Loucy (cell line): ENCODE measurements at regions not wholly inside any gene's neighbourhood (a gene's known extent, or its start where the extent isn't known, plus 50 kb on each side); places are given as distances from the start of the nearest gene placed in this dataset.

Experiments
- H2AFZ ChIP-seq: fragments of 200-600 bp; sonication (generic); 2 replicates; pipeline ENCODE4 v1.6.0; 2016; ENCODE audit warnings: antibody characterized with exemption, mild to moderate bottlenecking, low read length, moderate library complexity
- H3F3A ChIP-seq: fragments of 200-600 bp; 2 replicates; pipeline ENCODE4 v1.6.0; 2016; ENCODE audit warnings: antibody characterized with exemption, low read depth, mild to moderate bottlenecking
- H3K27me3 ChIP-seq: fragments of 200-600 bp; sonication (generic); 2 replicates; pipeline ENCODE4 v1.6.1; 2014; ENCODE audit warnings: low read length, mild to moderate bottlenecking; ENCODE audit not compliant: insufficient read depth, poor library complexity, severe bottlenecking
- H3K36me3 ChIP-seq: fragments of 200-600 bp; sonication (generic); 2 replicates; pipeline ENCODE4 v1.6.1; 2016; ENCODE audit warnings: low read length; ENCODE audit not compliant: insufficient read depth
- H3K4me1 ChIP-seq: fragments of 200-600 bp; sonication (generic); 2 replicates; pipeline ENCODE4 v1.5.1; 2014; ENCODE audit warnings: low read length, mild to moderate bottlenecking; ENCODE audit not compliant: insufficient read depth, poor library complexity, severe bottlenecking
- H3K4me2 ChIP-seq: fragments of 200-600 bp; sonication (generic); 2 replicates; pipeline ENCODE4 v1.6.0; 2014; ENCODE audit warnings: antibody characterized with exemption, low read length, low read depth, mild to moderate bottlenecking; ENCODE audit not compliant: poor library complexity, severe bottlenecking
- H3K4me3 ChIP-seq: fragments of 200-600 bp; sonication (generic); 2 replicates; pipeline ENCODE4 v1.5.1; 2014; ENCODE audit warnings: low read length, mild to moderate bottlenecking, mixed read lengths; ENCODE audit not compliant: poor library complexity, severe bottlenecking
- H3K79me2 ChIP-seq: fragments of 200-600 bp; sonication (generic); 2 replicates; pipeline ENCODE4 v1.6.1; 2014; ENCODE audit warnings: low read length; ENCODE audit not compliant: insufficient read depth
- H3K9ac ChIP-seq: fragments of 200-600 bp; sonication (generic); 2 replicates; pipeline ENCODE4 v1.6.0; 2014; ENCODE audit warnings: mild to moderate bottlenecking, low read depth, low read length, moderate library complexity; ENCODE audit not compliant: poor library complexity, severe bottlenecking
- H3K9me2 ChIP-seq: fragments of 200-600 bp; sonication (generic); replicated peaks from 2 replicates; pipeline ENCODE4 v1.6.1; 2016; ENCODE audit warnings: low read depth, low read length, mixed read lengths
- H3K9me3 ChIP-seq: fragments of 200-600 bp; sonication (generic); 2 replicates; pipeline ENCODE4 v1.6.1; 2014; ENCODE audit warnings: mild to moderate bottlenecking, antibody characterized with exemption, low read length, low read depth; ENCODE audit not compliant: insufficient read depth
- H4K20me1 ChIP-seq: fragments of 200-600 bp; sonication (generic); 2 replicates; pipeline ENCODE4 v1.6.0; 2014; ENCODE audit warnings: antibody characterized with exemption, low read length, mild to moderate bottlenecking; ENCODE audit not compliant: insufficient read depth, poor library complexity, severe bottlenecking
- EZH2phosphoT487 ChIP-seq: fragments of 200-600 bp; IDR thresholded peaks from 2 replicates; pipeline ENCODE4 v1.6.1; 2018; ENCODE audit warnings: antibody characterized with exemption, mild to moderate bottlenecking, moderate library complexity, borderline replicate concordance
- TF ChIP-seq, protein P1 (sequence below): fragments of 200-600 bp; sonication (generic); conservative IDR thresholded peaks from 2 replicates; pipeline ENCODE4 v1.5.1; 2014; ENCODE audit warnings: mild to moderate bottlenecking, antibody characterized with exemption, low read length

DNA sequence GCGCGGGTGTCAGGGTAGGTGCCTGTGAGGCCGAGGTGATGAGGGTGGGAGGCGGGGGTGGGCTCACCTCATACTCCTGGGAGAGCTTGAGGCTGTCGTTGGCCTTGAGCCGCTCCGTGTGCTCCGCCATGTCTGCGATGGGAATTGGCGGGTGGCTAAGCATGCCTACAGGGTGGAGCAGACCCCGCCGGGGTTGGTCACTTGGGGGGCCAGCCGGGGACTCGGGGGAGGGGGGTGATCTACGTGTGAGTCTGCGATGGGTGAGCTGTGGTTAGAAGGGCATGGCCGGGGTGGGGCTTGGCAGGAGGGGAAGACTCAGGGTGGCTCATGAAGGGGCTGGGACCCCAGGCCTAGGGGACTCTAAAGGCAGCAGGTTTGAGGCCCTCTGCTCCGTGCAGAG is 125.2 kb downstream of the PTPRS start:
- Histone ChIP-seq H3K27me3 (no peaks in the 10 kb centered on the region), H3K9ac (no peak overlapping the region), H3K4me1 (no peaks in the 10 kb centered on the region), H3K4me3 (no peak overlapping the region), H2AFZ (no peak overlapping the region), H4K20me1 (no peaks in the 10 kb centered on the region), H3F3A (no peaks in the 10 kb centered on the region), H3K79me2 (no peaks in the 10 kb centered on the region), H3K9me3 (no peaks in the 10 kb centered on the region), H3K9me2 (no peaks in the 10 kb centered on the region), H3K36me3 (no peaks in the 10 kb centered on the region), H3K4me2 (no peak overlapping the region)
- TF ChIP-seq EZH2phosphoT487 = no peak

DNA sequence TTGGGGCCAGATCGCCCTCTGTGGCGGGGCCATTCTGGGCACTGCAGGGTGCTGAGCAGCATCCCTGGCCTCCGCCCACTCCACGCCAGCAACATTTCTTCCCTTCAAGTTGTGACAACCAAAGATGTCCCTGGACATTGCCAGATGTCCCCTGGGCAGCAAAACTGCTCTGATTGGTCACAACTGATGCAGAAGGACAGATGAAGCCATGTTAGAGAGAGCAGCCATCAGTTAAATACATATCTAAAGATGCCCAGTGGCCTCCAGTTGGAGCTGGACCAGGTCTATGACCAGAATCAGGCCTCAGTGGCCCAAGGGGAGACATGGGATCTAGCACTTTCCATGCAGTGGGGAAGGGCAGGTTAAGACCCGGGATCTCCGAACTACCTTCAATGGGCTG is 125.7 kb downstream of the PTPRS start:
- Histone ChIP-seq H3K27me3 (no peaks in the 10 kb centered on the region), H3F3A (no peaks in the 10 kb centered on the region), H3K9ac (no peak overlapping the region), H3K9me2 (no peaks in the 10 kb centered on the region), H3K4me2 (no peak overlapping the region), H3K9me3 (no peaks in the 10 kb centered on the region), H3K36me3 (no peaks in the 10 kb centered on the region), H3K4me1 (no peaks in the 10 kb centered on the region), H3K79me2 (no peaks in the 10 kb centered on the region), H4K20me1 (no peaks in the 10 kb centered on the region), H2AFZ (no peak overlapping the region), H3K4me3 (no peak overlapping the region)
- TF ChIP-seq, protein P1, sequence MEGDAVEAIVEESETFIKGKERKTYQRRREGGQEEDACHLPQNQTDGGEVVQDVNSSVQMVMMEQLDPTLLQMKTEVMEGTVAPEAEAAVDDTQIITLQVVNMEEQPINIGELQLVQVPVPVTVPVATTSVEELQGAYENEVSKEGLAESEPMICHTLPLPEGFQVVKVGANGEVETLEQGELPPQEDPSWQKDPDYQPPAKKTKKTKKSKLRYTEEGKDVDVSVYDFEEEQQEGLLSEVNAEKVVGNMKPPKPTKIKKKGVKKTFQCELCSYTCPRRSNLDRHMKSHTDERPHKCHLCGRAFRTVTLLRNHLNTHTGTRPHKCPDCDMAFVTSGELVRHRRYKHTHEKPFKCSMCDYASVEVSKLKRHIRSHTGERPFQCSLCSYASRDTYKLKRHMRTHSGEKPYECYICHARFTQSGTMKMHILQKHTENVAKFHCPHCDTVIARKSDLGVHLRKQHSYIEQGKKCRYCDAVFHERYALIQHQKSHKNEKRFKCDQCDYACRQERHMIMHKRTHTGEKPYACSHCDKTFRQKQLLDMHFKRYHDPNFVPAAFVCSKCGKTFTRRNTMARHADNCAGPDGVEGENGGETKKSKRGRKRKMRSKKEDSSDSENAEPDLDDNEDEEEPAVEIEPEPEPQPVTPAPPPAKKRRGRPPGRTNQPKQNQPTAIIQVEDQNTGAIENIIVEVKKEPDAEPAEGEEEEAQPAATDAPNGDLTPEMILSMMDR = no peak
- no peak for TF ChIP-seq EZH2phosphoT487

DNA sequence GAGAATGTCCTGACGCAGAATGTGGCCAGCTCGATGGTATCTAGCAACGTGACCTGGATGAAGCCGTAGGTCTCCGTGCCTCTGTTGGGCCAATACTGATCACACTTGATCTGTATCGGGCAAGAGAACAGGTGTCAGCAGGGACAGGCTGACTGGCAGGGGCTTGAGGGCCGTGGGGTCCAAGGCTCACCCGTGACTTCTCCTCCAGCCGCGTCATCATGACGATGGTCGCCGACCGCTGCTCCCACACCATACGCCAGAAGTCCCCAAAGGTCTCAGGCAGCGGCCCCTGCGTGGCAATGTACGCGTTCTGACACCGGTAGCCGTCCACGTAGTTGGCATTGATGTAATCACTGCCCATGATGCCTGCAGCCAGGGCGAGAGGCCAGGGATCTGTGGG is 126.2 kb downstream of the PTPRS start:
- Histone ChIP-seq H3K4me3 (no peak overlapping the region), H3K4me2 (no peak overlapping the region), H3K36me3 (no peaks in the 10 kb centered on the region), H3K9ac (no peak overlapping the region), H4K20me1 (no peaks in the 10 kb centered on the region), H3K27me3 (no peaks in the 10 kb centered on the region), H3K9me2 (no peaks in the 10 kb centered on the region), H2AFZ (no peak overlapping the region), H3F3A (no peaks in the 10 kb centered on the region), H3K9me3 (no peaks in the 10 kb centered on the region), H3K4me1 (no peaks in the 10 kb centered on the region), H3K79me2 (no peaks in the 10 kb centered on the region)
- TF ChIP-seq, protein P1 = no peak
- no peak for TF ChIP-seq EZH2phosphoT487

DNA sequence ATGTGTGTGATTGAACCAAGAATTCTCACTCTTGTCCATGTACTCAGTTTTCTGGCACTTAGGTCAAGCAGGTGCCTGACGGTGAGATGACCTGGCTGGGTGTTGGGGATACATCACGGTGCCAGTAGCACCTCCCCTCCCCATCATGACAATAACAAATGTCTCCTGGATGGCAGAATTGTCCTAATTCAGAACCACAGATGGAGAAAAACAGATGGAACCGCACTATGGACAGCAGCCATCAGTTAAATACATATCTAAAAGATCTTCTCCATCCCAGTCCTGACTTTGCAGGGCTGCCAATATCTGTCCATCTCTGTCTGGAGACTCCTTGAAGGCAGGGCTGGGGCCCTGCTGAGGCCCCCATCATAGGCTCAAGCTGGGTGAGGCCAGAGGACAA is 126.9 kb downstream of the PTPRS start:
- H3K79me2 ChIP-seq = no peaks in the 10 kb centered on the region
- H3K4me1 ChIP-seq = no peaks in the 10 kb centered on the region
- no peaks in the 10 kb centered on the region for H3K36me3 ChIP-seq
- H3F3A ChIP-seq = no peaks in the 10 kb centered on the region
- no peaks in the 10 kb centered on the region for H4K20me1 ChIP-seq
- no peak overlapping the region for H2AFZ ChIP-seq
- no peak overlapping the region for H3K4me2 ChIP-seq
- no peaks in the 10 kb centered on the region for H3K27me3 ChIP-seq
- no peaks in the 10 kb centered on the region for H3K9me2 ChIP-seq
- H3K4me3 ChIP-seq = no peak overlapping the region
- no peak overlapping the region for H3K9ac ChIP-seq
- no peak for TF ChIP-seq EZH2phosphoT487
- TF ChIP-seq, protein P1 = no peak
- no peaks in the 10 kb centered on the region for H3K9me3 ChIP-seq
